Smooth muscle cell of the brain vasculature (primary cell): ENCODE measurements at regions not wholly inside any gene's neighbourhood (a gene's known extent, or its start where the extent isn't known, plus 50 kb on each side); places are given as distances from the start of the nearest gene placed in this dataset.
"Not testable (repeated sequence)": the region's sequence is repeated elsewhere in the genome, so short reads cannot be mapped to it uniquely, and the experiment has no call there.

Experiments
- DNase-seq: peaks from one replicate; pipeline ENCODE4 v3.0.0-alpha.2; 2012; ENCODE audit warnings: low read depth, low spot score

- DNase-seq, result no peak
Observed at GRCh38 chr14:34065690-34066391, 115.0 kb upstream of the EGLN3 start.

- DNase-seq, result no peak
Observed at GRCh38 chr14:34065236-34065635, 114.4 kb upstream of the EGLN3 start.

- no peak for DNase-seq
Observed at GRCh38 chr14:34064349-34064748, 113.5 kb upstream of the EGLN3 start.

GRCh38 chr14:34063470-34064164 lies 112.7 kb upstream of the EGLN3 start:
- DNase-seq, result no peak

GRCh38 chr14:34063042-34063441 lies 112.2 kb upstream of the EGLN3 start:
- no peak for DNase-seq

- no peak for DNase-seq
Observed at GRCh38 chr14:34062353-34062973, 111.6 kb upstream of the EGLN3 start.

- no peak for DNase-seq
Observed at GRCh38 chr14:34060651-34060999, 109.8 kb upstream of the EGLN3 start.

- DNase-seq, result no peak
Observed at GRCh38 chr14:34059925-34060650, 109.2 kb upstream of the EGLN3 start.

GRCh38 chr14:34059037-34059924 lies 108.4 kb upstream of the EGLN3 start:
- no peak for DNase-seq

GRCh38 chr14:34058510-34058909 lies 107.6 kb upstream of the EGLN3 start:
- no peak for DNase-seq

- DNase-seq, result no peak
Observed at GRCh38 chr14:34056046-34056445, 105.2 kb upstream of the EGLN3 start.

GRCh38 chr14:34055157-34055950 lies 104.5 kb upstream of the EGLN3 start:
- DNase-seq, result no peak

GRCh38 chr14:34053666-34054065 lies 102.8 kb upstream of the EGLN3 start:
- DNase-seq, result no peak

GRCh38 chr14:34052658-34053014 lies 101.8 kb upstream of the EGLN3 start:
- DNase-seq, result no peak

- no peak for DNase-seq
Observed at GRCh38 chr14:34051966-34052657, 101.2 kb upstream of the EGLN3 start.

GRCh38 chr14:34050606-34051005 lies 99.7 kb upstream of the EGLN3 start:
- no peak for DNase-seq

- DNase-seq, result no peak
Observed at GRCh38 chr14:34049790-34050189, 98.9 kb upstream of the EGLN3 start.

- DNase-seq, result not testable (repeated sequence)
Observed at GRCh38 chr14:34049187-34049586, 98.3 kb upstream of the EGLN3 start.

- no peak for DNase-seq
Observed at GRCh38 chr14:34046799-34047520, 96.1 kb upstream of the EGLN3 start.
